Fibroblast of gingiva (primary cell): ENCODE measurements at regions not wholly inside any gene's neighbourhood (a gene's known extent, or its start where the extent isn't known, plus 50 kb on each side); places are given as distances from the start of the nearest gene placed in this dataset.
"Not testable (repeated sequence)": the region's sequence is repeated elsewhere in the genome, so short reads cannot be mapped to it uniquely, and the experiment has no call there.

Experiments used
- DNase-seq: peaks from one replicate; pipeline ENCODE4 v3.0.0-alpha.2; 2011; ENCODE audit warnings: low read depth

- DNase-seq, result no peak
Observed at GRCh38 chr1:213324859-213325258, 273.8 kb downstream of the RPS6KC1 start.

GRCh38 chr1:213325482-213325881 lies 274.4 kb downstream of the RPS6KC1 start:
- DNase-seq, result no peak

GRCh38 chr1:213326281-213327016 lies 275.4 kb downstream of the RPS6KC1 start:
- no peak for DNase-seq

- DNase-seq, result peak; percentile 61
Observed at GRCh38 chr1:213327017-213327667, 276.1 kb downstream of the RPS6KC1 start.

- no peak for DNase-seq
Observed at GRCh38 chr1:213329406-213330008, 278.5 kb downstream of the RPS6KC1 start.

GRCh38 chr1:213330281-213330680 lies 279.2 kb downstream of the RPS6KC1 start:
- no peak for DNase-seq

GRCh38 chr1:213331631-213332175 lies 280.7 kb downstream of the RPS6KC1 start:
- no peak for DNase-seq

- no peak for DNase-seq
Observed at GRCh38 chr1:213332491-213332890, 281.4 kb downstream of the RPS6KC1 start.

- DNase-seq, result no peak
Observed at GRCh38 chr1:213333121-213333520, 282.1 kb downstream of the RPS6KC1 start.

- DNase-seq, result no peak
Observed at GRCh38 chr1:213335084-213335483, 284.0 kb downstream of the RPS6KC1 start.

GRCh38 chr1:213337025-213337678 lies 286.1 kb downstream of the RPS6KC1 start:
- no peak for DNase-seq

GRCh38 chr1:213340593-213340992 lies 289.6 kb downstream of the RPS6KC1 start:
- no peak for DNase-seq

- DNase-seq, result no peak
Observed at GRCh38 chr1:213345621-213346020, 294.6 kb downstream of the RPS6KC1 start.

GRCh38 chr1:213357403-213357802 lies 306.4 kb downstream of the RPS6KC1 start:
- no peak for DNase-seq

- DNase-seq, result not testable (repeated sequence)
Observed at GRCh38 chr1:213358368-213358767, 307.3 kb downstream of the RPS6KC1 start.

GRCh38 chr1:213362598-213362997 lies 311.6 kb downstream of the RPS6KC1 start:
- no peak for DNase-seq

- DNase-seq, result no peak
Observed at GRCh38 chr1:213366141-213366831, 315.2 kb downstream of the RPS6KC1 start.

- DNase-seq, result no peak
Observed at GRCh38 chr1:213369465-213369864, 318.4 kb downstream of the RPS6KC1 start.

- DNase-seq, result no peak
Observed at GRCh38 chr1:213370523-213370922, 319.5 kb downstream of the RPS6KC1 start.

- no peak for DNase-seq
Observed at GRCh38 chr1:213371525-213371846, 320.4 kb downstream of the RPS6KC1 start.

- DNase-seq, result no peak
Observed at GRCh38 chr1:213371847-213372619, 321.0 kb downstream of the RPS6KC1 start.
